GM23338 (cell line): ENCODE measurements at regions not wholly inside any gene's neighbourhood (a gene's known extent, or its start where the extent isn't known, plus 50 kb on each side); places are given as distances from the start of the nearest gene placed in this dataset.

Source experiments
- ATAC-seq: fragments of 200-7000 bp; cut with Tn5 transposase; 3 replicates; pipeline ENCODE4 v1.9.1; 2020
- DNase-seq: peaks from one replicate; pipeline ENCODE4 v3.0.0-alpha.2; 2015; ENCODE audit warnings: low spot score
- H2AFZ ChIP-seq: fragments of 200-600 bp; sonication (generic); 2 replicates; pipeline ENCODE4 v1.8.0; 2016; ENCODE audit warnings: antibody characterized with exemption, mild to moderate bottlenecking, moderate library complexity
- H3F3A ChIP-seq: fragments of 200-600 bp; sonication (generic); replicated peaks from 2 replicates; pipeline ENCODE4 v1.8.0; 2017; ENCODE audit warnings: antibody characterized with exemption, mixed run types, low read depth
- H3K27ac ChIP-seq: fragments of 200-600 bp; sonication (generic); 2 replicates; pipeline ENCODE4 v1.6.1; 2016; ENCODE audit warnings: low read depth
- H3K27me3 ChIP-seq: fragments of 200-600 bp; sonication (generic); 2 replicates; pipeline ENCODE4 v1.8.0; 2016; ENCODE audit warnings: mild to moderate bottlenecking, mixed run types, moderate library complexity; ENCODE audit not compliant: insufficient read depth
- H3K36me3 ChIP-seq: fragments of 200-600 bp; sonication (generic); 2 replicates; pipeline ENCODE4 v1.8.0; 2016; ENCODE audit warnings: mild to moderate bottlenecking; ENCODE audit not compliant: insufficient read depth
- H3K4me1 ChIP-seq: fragments of 200-600 bp; sonication (generic); 2 replicates; pipeline ENCODE4 v1.8.0; 2016; ENCODE audit warnings: mild to moderate bottlenecking, moderate library complexity; ENCODE audit not compliant: insufficient read depth
- H3K4me2 ChIP-seq: fragments of 200-600 bp; sonication (generic); 2 replicates; pipeline ENCODE4 v1.7.1; 2017; ENCODE audit warnings: mixed run types
- H3K4me3 ChIP-seq: fragments of 200-600 bp; sonication (generic); 2 replicates; pipeline ENCODE4 v1.6.1; 2016; ENCODE audit warnings: mixed run types
- H3K79me2 ChIP-seq: fragments of 200-600 bp; sonication (generic); replicated peaks from 2 replicates; pipeline ENCODE4 v1.8.0; 2017; ENCODE audit warnings: mild to moderate bottlenecking; ENCODE audit not compliant: insufficient read depth
- H3K9me2 ChIP-seq: fragments of 200-600 bp; sonication (generic); 2 replicates; pipeline ENCODE4 v1.8.0; 2017; ENCODE audit not compliant: insufficient read depth
- H4K20me1 ChIP-seq: fragments of 200-600 bp; sonication (generic); replicated peaks from 2 replicates; pipeline ENCODE4 v1.8.0; 2017; ENCODE audit warnings: mild to moderate bottlenecking; ENCODE audit not compliant: insufficient read depth
- H3K27ac Mint-ChIP-seq: 2 replicates; pipeline ENCODE4 v1.8.0; 2020; ENCODE audit warnings: inconsistent platforms, mild to moderate bottlenecking, moderate library complexity, mixed read lengths
- H3K27me3 Mint-ChIP-seq: 3 replicates; pipeline ENCODE4 v1.8.0; 2022; ENCODE audit warnings: low read depth, mild to moderate bottlenecking, moderate library complexity, mixed read lengths, inconsistent platforms; ENCODE audit not compliant: insufficient read depth, poor library complexity
- H3K36me3 Mint-ChIP-seq: 3 replicates; pipeline ENCODE4 v1.8.0; 2021; ENCODE audit warnings: low read depth, mild to moderate bottlenecking, inconsistent platforms, moderate library complexity, mixed read lengths
- H3K4me1 Mint-ChIP-seq: 3 replicates; pipeline ENCODE4 v1.8.0; 2020; ENCODE audit warnings: mild to moderate bottlenecking, inconsistent platforms, mixed read lengths
- H3K4me3 Mint-ChIP-seq: 3 replicates; pipeline ENCODE4 v1.8.0; 2021; ENCODE audit warnings: moderate library complexity, mild to moderate bottlenecking, inconsistent platforms, mixed read lengths
- H3K9me3 Mint-ChIP-seq: 3 replicates; pipeline ENCODE4 v1.8.0; 2020; ENCODE audit warnings: moderate library complexity, mild to moderate bottlenecking, inconsistent platforms, mixed read lengths
- CREB1 ChIP-seq: fragments of 250-450 bp; sonication (Bioruptor Pico); IDR thresholded peaks from 2 replicates; pipeline ENCODE4 v1.5.0; 2020; ENCODE audit warnings: low read depth, mild to moderate bottlenecking, moderate library complexity
- ETS1 ChIP-seq: IDR thresholded peaks from 2 replicates; pipeline ENCODE4 v1.6.1; 2016; ENCODE audit warnings: antibody characterized with exemption
- EZH2 ChIP-seq: fragments of 200-600 bp; sonication (generic); IDR thresholded peaks from one replicate; pipeline ENCODE4 v1.8.0; 2017; ENCODE audit warnings: antibody characterized with exemption, mild to moderate bottlenecking, low read depth; ENCODE audit not compliant: unreplicated experiment
- EZH2phosphoT487 ChIP-seq: fragments of 200-600 bp; sonication (generic); IDR thresholded peaks from one replicate; pipeline ENCODE4 v1.8.1; 2018; ENCODE audit warnings: antibody characterized with exemption; ENCODE audit not compliant: unreplicated experiment
- JUNB ChIP-seq: IDR thresholded peaks from one replicate; pipeline ENCODE4 v1.6.1; 2016; ENCODE audit warnings: antibody characterized with exemption; ENCODE audit not compliant: unreplicated experiment
- NANOG ChIP-seq: IDR thresholded peaks from 2 replicates; pipeline ENCODE4 v1.6.1; 2016; ENCODE audit warnings: antibody characterized with exemption, borderline replicate concordance
- POLR2AphosphoS5 ChIP-seq: IDR thresholded peaks from 2 replicates; pipeline ENCODE4 v1.6.1; 2016; ENCODE audit warnings: antibody characterized with exemption, low read depth
- REST ChIP-seq: IDR thresholded peaks from one replicate; pipeline ENCODE4 v1.6.1; 2018; ENCODE audit warnings: antibody characterized with exemption; ENCODE audit not compliant: unreplicated experiment
- STAT1 ChIP-seq: IDR thresholded peaks from one replicate; pipeline ENCODE4 v1.6.1; 2016; ENCODE audit warnings: antibody characterized with exemption; ENCODE audit not compliant: unreplicated experiment
- ZNF114 ChIP-seq: fragments of 250-450 bp; sonication (Bioruptor Pico); IDR thresholded peaks from 2 replicates; pipeline ENCODE4 v1.5.0; 2020; ENCODE audit warnings: mild to moderate bottlenecking, moderate library complexity
- ZNF331 ChIP-seq: fragments of 250-450 bp; sonication (Bioruptor Pico); IDR thresholded peaks from 2 replicates; pipeline ENCODE4 v1.5.0; 2020; ENCODE audit warnings: low read depth, mild to moderate bottlenecking, moderate library complexity
- ZNF462 ChIP-seq: fragments of 250-450 bp; sonication (Bioruptor Pico); IDR thresholded peaks from 2 replicates; pipeline ENCODE4 v1.5.0; 2020; ENCODE audit warnings: mild to moderate bottlenecking, moderate library complexity

- TF ChIP-seq ZNF462 (CRISPR knock-in tag), result no peak
- no peak for TF ChIP-seq ETS1
- TF ChIP-seq NANOG, result no peak
Observed at GRCh38 chr11:31969359-31969702, 121.5 kb upstream of the RCN1 start (continued).

GRCh38 chr11:31968461-31969358, 122.2 kb upstream of the RCN1 start:
- H3K27ac Mint-ChIP-seq, result no peak overlapping the region
- ATAC-seq, result no peak
- H3K27me3 Mint-ChIP-seq, result peaks cover 2% of the 10 kb centered on the region
- Histone ChIP-seq H3K9me2 (no peaks in the 10 kb centered on the region; the same call in 1 of the 2 replicates), H3K27me3 (no peaks in the 10 kb centered on the region), H4K20me1 (no peaks in the 10 kb centered on the region), H3F3A (no peaks in the 10 kb centered on the region), H3K27ac (no peak overlapping the region), H3K4me1 (no peaks in the 10 kb centered on the region), H3K79me2 (no peaks in the 10 kb centered on the region), H3K4me3 (no peak overlapping the region), H2AFZ (0 out of 2 replicates have a peak overlapping the region, but pooled peaks have one; percentile 14), H3K4me2 (no peak overlapping the region), H3K36me3 (no peaks in the 10 kb centered on the region)
- H3K36me3 Mint-ChIP-seq, result peaks cover 8% of the 10 kb centered on the region; the same call in 2 of the 3 replicates
- H3K4me3 Mint-ChIP-seq, result no peak overlapping the region
- no peaks in the 10 kb centered on the region for H3K4me1 Mint-ChIP-seq
- no peak for DNase-seq
- H3K9me3 Mint-ChIP-seq, result peaks cover 19% of the 10 kb centered on the region
- no peak for TF ChIP-seq EZH2
- no peak for TF ChIP-seq EZH2phosphoT487
- TF ChIP-seq ZNF114 (CRISPR knock-in tag), result no peak
- no peak for TF ChIP-seq ZNF331 (CRISPR knock-in tag)
- no peak for TF ChIP-seq STAT1
- no peak for TF ChIP-seq NANOG
- no peak for TF ChIP-seq POLR2AphosphoS5
- TF ChIP-seq CREB1 (CRISPR knock-in tag), result no peak
- no peak for TF ChIP-seq REST
- TF ChIP-seq JUNB, result no peak
